H1 (cell line): ENCODE measurements at regions not wholly inside any gene's neighbourhood (a gene's known extent, or its start where the extent isn't known, plus 50 kb on each side); places are given as distances from the start of the nearest gene placed in this dataset.

Experiments
- CHD1 ChIP-seq: IDR thresholded peaks from 2 replicates; pipeline ENCODE4 v1.6.1; 2012; ENCODE audit warnings: low read depth, low read length, improper control_type of control experiment
- E2F6 ChIP-seq: IDR thresholded peaks from 2 replicates; pipeline ENCODE4 v1.6.1; 2012; ENCODE audit warnings: inconsistent platforms
- EZH2 ChIP-seq: fragments of 200-600 bp; sonication (generic); IDR thresholded peaks from 2 replicates; pipeline ENCODE4 v1.7.1; 2012; ENCODE audit warnings: low read depth, mild to moderate bottlenecking, moderate library complexity, low read length, inconsistent platforms; ENCODE audit not compliant: severe bottlenecking
- GTF2F1 ChIP-seq: IDR thresholded peaks from 2 replicates; pipeline ENCODE4 v1.6.1; 2012; ENCODE audit warnings: low read depth, low read length, improper control_type of control experiment, borderline replicate concordance
- JUND ChIP-seq: IDR thresholded peaks from 2 replicates; pipeline ENCODE4 v1.6.1; 2011; ENCODE audit warnings: mild to moderate bottlenecking, improper control_type of control experiment, low read length
- KDM1A ChIP-seq: fragments of 200-600, 300-600 bp; sonication (generic); IDR thresholded peaks from 2 replicates; pipeline ENCODE4 v1.7.1; 2016; ENCODE audit warnings: mild to moderate bottlenecking, low read length, borderline replicate concordance
- PHF8 ChIP-seq: fragments of 200-600 bp; sonication (generic); conservative IDR thresholded peaks from 2 replicates; pipeline ENCODE4 v1.7.1; 2012; ENCODE audit warnings: low read depth, mild to moderate bottlenecking, inconsistent platforms, low read length, moderate library complexity
- RBBP5 ChIP-seq: IDR thresholded peaks from 2 replicates; pipeline ENCODE4 v1.7.1; 2012; ENCODE audit warnings: low read depth, mild to moderate bottlenecking, inconsistent platforms, low read length, moderate library complexity, borderline replicate concordance
- SP2 ChIP-seq: IDR thresholded peaks from 2 replicates; pipeline ENCODE4 v1.6.1; 2012; ENCODE audit warnings: mild to moderate bottlenecking, low read length, inconsistent platforms
- ZNF274 ChIP-seq: IDR thresholded peaks from 2 replicates; pipeline ENCODE4 v1.7.0; 2012; ENCODE audit warnings: low read length, borderline replicate concordance; ENCODE audit errors: extremely low read depth

GRCh38 chr2:191580581-191580980 is 97.4 kb upstream of the NABP1 start (continued):
- TF ChIP-seq JUND (no peak), GTF2F1 (no peak), CHD1 (no peak), RBBP5 (no peak), KDM1A (no peak), PHF8 (no peak), SP2 (no peak), E2F6 (no peak), EZH2 (no peak), ZNF274 (no peak)
- TF ChIP-seq, all 59 proteins: peak for 0
